Activated gamma-delta T cell treated with Interleukin-2 at 50 U/mL for 16 hours (primary cell): ENCODE measurements at regions not wholly inside any gene's neighbourhood (a gene's known extent, or its start where the extent isn't known, plus 50 kb on each side); places are given as distances from the start of the nearest gene placed in this dataset.

ENCODE experiments used
- DNase-seq: peaks from one replicate; pipeline ENCODE4 v3.0.0-alpha.2; 2020

DNA sequence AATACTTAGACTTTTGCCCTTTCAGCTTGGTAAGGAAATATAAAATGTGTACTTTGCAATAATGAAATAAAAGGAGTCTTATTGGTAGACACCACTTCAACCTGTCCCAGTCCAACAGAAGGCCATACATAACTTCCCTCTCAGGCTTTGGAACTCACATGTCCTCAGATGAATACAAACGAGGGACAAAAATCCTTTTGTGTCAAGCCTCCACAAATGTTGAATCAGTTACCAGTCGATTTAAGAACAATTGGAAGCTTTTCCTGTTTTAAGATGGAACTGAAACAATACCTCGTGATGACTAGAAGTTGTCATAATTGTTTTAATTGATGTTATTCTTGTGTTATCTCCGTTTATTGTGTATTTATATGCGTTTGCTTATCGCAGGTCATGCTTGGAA lies 385.1 kb upstream of the POU3F3 start:
- DNase-seq = no peak

DNA sequence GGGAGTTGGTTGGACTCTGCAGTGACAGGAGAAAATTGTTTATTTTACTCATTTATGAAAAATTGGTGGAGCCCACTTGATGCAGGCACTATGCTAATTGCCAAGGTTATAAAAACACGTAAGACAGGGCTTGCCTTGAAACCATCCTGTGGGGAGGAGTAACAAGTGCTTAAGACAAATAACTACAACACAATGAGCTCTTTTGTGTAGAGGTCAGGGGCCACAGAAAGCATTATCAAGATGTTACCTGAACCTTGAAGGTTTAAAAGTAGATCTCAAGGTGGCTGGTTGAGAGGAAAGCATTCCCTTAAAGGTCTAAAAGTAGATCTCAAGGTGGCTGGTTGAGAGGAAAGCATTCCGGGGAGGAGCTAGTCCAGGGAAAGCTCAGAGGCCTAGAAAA lies 381.8 kb upstream of the POU3F3 start:
- no peak for DNase-seq

DNA sequence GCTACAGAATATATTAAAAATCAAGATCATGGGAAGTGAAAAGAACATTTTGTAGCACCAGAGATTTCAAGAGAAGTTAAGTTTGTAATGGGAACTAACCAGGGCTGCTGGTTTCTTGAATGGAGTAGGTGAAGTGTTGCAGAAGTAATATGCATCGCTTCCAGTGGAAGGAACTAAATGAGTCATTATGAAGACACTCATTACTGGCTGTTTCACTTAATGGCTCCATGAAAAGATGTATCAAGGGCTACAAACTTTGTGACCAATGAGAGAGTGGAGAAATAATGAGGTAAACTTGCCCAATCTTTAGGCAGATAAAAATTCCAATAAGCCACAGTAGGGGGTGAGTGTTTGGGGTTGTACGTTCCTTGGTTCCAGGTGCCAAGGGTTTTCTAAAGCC lies 380.4 kb upstream of the POU3F3 start:
- no peak for DNase-seq

DNA sequence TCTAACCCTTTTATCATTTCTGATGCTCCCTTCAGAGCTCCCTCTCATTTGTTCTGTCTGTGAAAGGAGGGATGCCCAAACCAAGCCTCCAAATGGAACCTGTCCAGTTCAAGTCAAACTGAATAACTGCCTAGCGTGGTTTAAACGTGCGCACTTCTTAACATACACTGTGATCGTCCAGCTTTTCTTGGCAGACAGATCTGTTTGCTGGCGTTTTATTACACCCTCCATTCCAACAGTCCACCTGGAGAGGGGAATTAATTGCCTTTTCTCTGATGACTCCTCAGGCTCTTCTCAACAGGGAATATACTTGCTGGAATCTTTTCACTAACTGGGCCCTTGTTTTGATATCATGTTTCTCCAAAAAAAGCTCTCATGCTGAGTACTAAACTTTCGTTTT lies 379.2 kb upstream of the POU3F3 start:
- DNase-seq = no peak

DNA sequence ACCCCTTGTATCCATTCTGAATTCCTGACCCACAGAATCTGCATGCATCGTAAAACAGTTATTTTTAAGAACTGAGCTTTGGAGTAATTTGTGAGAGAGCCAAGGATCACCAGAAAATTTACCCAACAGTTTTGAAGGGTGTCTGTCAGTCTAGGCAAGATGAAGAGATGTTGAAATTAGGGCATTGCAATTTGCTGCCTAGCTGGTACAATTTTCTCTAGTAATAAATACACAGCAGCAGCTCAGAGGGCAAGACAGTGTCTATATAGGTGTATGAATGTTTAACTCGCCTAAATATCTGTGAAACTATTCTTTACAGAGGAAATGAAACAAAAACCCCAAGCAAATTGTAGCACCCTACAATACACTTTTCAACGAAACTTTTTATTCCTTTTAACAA lies 377.8 kb upstream of the POU3F3 start:
- DNase-seq = no peak

DNA sequence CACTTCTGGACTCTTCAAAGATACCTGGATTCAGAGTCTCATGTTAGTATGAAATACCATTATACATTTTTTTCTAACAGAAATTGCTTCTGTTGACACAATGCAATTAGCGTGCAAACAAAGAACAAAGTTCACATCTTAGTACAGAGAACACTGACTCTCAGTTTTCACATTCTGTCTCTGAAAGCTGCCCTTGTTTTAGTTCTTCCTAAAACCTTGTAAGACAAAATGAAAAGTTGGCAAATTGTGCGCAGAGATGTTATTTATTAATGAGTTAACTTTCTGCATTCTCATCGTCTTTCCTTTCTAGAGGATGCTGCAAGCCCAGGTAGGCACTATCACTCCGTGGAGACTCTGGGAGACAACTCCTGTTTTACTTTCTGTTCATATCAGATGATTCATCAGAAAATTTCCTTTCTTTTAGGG lies 377.3 kb upstream of the POU3F3 start:
- DNase-seq = no peak

DNA sequence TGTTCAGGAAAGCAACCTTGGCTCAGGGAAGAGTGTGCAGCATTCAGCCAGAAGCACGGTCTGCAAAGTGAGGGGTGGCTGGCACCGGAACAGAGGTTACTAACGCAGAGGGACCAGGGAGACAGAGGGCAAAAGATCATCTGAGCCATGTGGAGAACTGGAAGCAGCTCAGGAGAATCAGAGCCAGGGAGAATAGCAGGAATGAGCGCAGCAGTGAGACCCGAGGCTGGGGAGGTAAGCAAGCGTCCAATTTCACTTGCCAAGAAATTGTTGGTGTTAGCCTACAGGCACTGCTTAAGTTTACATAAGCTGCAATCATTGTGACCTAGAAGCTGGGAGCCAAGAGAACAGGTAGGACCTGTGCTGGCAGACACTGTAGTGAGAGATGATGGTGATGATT lies 372.6 kb upstream of the POU3F3 start:
- no peak for DNase-seq

DNA sequence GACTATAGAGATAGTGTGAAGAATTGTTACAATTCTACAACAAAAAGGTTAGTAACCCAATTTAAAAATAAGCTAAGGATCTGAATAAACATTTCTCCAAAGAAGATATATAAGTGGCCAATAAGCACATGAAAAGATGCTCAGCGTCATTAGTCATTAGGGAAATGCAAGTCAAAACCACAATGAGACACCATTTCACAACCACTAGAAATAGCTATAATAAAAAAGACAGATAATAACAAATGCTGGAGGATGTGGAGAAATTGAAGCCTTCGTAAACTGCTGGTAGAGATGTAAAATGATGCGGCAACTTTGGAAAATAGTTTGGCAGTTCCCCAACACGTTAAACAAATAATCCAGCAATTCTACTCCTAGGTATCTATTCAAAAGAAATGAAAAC lies 366.5 kb upstream of the POU3F3 start:
- no peak for DNase-seq

DNA sequence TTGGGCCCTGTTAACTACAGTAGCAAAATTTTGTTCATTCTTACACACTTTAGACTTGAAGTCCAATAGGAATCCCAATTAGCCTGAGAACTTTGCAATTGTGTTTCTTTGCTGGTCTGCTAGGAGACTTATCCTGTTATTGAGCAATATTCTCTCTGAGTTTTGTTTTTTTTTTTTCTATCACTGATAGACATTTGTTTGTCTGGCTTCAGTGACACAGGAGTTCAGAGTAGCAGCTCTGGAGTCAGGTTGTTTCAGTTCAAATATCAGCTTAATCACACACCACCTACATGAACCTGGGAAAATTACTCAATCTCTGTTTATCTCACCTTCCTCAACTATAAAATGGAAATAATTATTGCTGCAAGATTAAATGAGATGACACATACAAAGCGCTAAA lies 360.2 kb upstream of the POU3F3 start:
- no peak for DNase-seq

DNA sequence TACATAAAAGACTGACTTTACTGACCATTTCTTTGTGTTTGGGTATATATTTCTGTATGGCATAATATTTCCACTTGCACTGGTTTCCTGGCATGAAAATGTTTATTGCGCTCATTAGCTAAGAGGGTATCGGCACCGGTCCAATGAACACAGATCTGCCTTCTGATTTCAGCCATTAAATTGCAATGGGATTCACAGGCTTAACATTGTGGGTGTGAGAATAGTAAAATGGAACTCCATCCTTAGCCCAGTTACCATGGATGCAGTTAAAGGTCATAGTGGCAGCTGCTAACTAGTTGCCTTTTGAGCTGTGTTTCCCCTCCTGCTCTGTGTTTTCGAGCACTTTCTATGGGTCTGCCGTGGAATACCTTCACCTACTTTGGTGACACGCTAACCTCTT lies 352.6 kb upstream of the POU3F3 start:
- DNase-seq = no peak

DNA sequence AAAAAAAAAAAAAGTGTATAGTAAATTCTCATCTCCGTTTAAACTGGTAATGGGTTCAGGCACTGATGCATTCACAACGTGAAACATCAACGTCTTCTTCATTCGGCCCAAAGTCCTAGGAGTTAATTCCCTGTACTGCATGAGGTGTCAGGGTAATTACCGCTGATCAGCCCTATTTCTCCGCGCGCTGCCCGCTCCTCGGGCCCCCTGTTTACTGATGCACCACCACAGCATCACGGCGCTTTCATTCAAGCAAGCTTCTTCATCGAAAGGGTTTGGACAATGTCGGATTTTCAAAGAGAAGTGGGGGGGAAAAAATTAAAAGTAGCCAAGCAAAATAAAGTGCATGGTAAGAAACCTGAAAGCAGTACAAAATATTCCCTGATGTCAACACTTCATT lies 352.0 kb upstream of the POU3F3 start:
- DNase-seq = no peak

DNA sequence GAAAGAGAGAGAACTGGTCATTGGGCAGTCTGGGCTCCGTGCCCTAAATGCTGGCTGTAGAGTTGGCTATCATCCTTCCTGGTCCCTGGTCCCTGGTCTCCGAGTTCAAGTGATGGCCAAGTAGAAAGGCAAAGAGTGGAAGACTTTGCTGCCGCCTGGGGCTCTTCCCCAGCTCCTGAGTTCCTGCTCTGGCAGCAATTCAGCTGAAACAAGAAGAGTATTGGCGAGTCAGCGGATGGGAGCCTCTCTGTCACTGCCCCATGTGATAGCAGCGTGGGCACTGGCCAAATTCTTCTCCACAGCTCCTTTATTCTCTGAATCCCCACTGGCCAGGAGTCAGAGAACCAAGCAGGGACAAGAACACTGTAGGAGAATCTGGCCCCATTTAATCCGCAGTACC lies 351.0 kb upstream of the POU3F3 start:
- no peak for DNase-seq

DNA sequence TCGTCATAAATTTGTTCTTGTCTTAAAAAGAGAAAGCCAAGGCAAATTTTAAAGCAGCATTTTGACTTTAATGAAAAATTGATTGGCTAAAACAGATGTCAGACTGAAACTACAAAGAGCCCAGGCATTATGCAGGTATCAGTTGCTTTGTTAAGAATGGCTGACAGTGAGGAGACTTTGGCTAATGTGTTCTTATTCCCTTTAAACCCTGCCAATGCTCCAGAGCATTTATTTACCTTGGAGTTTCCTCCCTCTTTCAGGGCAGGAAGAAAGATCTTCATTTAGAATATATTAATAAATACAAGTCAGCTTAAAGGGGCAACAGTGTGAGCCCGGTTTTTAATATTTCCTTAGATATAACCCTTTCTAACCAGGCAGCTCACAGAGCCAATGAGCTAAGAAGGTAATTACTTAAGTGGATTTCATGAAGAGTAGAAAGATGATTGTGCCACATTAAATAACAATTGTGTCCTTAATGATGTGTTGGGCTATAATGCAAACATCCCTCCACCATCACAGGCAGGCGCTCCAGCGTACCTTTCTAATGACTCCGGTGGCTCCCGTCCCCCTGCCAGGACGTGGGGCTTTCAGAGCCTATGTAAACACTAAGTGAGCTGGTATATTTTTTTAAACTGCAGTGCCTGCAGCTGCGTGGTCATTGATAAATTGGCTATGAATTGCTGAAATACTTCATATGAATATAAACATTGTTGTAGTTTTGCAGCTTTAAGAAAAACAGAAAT lies 349.4 kb upstream of the POU3F3 start:
- DNase-seq = no peak

DNA sequence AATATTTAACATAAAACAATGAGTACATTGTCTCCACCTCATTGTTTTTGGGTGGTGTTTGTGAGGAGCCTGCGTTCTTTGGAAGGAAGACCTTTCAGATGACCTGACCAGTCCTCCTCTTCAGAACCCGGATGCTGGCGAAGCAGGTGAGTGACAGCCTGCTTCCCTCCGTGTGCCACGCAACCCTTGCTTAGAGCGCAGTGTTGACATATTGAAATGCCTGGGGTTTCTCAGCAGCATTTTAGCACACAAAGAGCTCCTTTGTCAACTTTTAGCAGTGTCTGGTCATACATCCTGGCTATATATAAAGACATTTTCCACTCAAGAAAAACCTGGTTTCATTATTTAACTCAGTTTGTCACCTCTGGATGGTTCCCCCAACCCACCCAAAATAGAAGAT lies 335.7 kb upstream of the POU3F3 start:
- no peak for DNase-seq

DNA sequence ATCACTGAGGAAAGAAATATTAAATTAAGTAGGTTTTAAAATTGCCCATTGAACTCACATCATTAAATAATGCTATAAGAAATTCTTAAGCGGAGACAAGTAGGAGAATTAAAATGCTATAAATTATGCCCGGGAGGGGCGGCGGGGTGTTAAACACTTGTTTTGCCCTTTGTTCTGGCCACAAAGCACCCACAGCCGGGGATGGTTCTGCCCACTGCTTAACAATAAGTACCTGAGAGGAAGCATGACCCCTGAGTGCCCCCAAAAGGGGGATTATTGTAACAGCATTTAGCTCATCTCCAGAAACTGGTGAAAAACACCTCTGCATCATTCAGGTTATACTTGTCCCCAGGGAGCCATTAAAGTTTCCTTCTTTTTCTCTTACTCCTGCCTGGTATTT lies 332.7 kb upstream of the POU3F3 start:
- no peak for DNase-seq

DNA sequence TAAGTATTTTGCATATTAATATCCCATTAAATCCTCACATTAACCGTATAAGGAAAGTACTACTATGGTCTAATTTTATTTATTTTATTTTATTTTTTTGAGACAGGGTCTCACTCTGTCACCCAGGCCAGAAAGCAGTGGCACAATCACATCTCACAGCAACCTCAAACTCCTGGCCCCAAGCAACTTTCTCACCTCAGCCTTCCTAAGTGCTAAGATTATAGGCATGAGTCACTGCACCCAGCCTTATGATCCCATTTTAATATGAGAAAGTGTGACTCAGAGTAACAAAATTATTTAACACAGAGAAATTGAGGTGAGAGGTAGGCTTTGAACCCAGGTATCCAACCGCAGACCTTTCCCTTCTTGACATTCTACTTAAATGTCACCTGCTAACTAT lies 330.0 kb upstream of the POU3F3 start:
- no peak for DNase-seq

DNA sequence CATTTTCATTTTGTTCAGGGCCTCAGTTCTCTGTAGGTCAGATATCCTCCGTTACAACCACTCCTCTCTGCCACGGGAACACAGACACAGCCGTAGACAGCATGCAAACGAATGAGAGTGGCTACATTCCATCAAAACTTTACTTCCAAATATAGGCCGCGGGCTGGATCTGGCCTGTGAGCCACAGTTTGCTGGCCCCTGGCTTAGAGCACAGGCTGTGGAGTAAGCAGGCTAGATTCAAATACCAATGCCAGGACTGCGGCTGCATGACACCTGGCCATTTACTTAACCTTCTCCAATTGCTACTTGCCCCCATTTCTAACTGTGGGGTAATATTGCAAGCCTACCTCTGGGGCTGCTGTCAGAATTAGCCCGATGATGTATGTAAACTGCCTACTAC lies 325.8 kb upstream of the POU3F3 start:
- no peak for DNase-seq

DNA sequence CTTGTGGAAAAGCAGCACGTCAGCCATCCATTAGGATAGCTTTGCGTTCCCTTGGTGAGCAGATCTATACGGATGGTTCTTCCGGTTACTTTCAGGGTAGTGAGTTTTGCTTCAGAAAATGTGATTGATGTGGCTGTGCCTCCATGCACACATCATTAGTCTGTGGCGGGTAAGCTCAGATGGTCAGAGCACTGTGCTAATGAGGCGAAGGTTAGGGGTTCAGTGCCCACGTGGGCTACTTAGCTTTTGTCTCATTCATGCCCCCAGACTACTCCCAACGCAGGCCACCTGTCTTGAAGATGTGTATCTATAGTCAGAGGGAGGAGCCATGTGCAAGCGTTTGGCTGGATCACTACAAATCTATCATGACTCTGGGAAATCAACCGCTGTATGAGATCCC lies 322.8 kb upstream of the POU3F3 start:
- DNase-seq = no peak

DNA sequence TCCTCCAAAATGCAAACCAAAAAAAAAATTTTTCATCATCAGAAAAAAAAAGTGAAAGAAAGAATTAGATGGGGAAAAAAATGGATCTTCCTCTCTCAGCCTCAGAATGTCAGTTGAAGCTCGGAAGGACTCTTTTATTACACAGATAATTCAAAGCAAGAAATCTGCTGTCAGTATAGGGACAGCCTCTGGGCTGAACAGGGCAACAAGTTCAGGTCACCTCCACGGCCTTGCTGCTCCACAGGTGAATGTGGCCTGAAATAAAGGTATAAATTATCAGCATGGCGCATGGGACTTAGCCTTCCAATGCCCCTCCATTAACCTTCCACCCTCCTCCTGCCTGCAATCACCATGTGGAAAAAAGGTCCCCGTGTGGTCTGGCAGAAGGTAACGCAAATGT lies 316.8 kb upstream of the POU3F3 start:
- DNase-seq = no peak

DNA sequence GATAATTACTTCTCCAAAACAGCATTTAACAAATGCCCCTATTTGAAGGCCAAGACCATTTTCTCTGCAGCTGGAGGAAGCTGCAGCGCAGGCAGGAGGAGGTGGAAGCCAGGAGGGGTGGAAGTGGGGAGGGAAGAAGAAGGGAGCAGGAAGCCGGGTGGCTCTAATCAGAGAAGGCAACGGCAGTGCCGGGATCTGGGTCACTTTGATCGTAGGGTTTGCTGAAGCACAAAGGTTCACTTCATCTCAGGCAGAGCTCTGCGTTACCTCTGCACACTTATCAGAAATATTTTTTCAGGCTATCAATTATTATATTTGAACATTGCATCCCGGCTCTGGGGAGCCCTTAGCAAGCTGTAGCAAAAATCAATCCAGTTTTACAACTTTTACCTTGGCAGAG lies 315.8 kb upstream of the POU3F3 start:
- DNase-seq = no peak

DNA sequence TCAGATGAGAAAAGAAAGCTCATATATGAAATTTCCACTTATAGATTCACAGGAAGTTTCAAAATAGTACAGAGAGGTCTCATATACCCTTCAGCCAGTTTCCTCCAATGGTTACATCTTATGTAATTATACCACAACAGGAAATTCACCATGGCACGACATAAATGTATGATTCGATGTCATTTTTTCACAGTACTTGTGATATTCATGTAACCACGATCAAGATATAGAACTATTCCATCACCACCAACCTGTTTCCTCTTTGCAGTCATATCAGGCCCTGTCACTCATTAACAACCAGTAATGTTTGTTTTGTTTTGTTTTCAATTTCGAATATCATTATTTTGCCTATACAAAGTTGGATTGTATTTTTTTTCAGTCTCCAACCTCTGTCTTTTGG lies 314.3 kb upstream of the POU3F3 start:
- DNase-seq = no peak

DNA sequence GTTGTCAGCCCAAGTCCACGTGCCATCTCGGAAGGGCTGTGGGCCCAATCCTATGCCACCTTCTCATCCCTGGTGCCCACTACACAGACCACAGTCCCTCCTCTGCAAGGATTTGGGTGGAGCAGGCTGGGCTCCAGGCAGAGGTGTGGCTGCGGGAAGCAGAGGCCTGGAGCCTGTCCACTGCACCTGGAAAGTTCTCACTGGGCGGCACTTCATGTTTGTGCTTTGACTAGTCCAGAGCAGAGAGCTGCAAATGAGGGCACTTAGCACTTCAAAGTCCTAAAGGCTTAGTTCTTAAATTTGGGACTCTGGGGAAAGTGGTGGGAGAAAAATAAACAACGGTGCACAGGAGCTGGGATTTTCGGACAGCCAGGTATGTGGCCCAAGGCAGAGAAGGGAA lies 308.9 kb upstream of the POU3F3 start:
- no peak for DNase-seq

DNA sequence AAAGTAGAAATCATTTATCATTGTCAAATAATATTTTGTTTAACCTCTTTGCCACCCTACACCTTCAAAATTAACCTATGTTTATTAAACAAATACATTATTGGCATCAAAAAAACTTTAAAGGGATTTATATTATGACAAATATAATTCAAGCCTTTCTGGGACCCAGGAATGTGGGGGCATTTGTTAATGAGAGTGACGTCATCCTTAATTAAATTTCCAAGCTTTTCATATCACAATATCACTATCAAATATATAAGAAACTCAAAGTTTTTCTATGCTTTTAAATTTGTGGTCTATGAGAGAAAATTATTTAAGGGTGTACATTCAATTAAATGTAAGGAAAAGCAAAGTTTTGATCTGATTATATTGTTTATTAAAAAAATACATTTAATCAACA lies 307.4 kb upstream of the POU3F3 start:
- DNase-seq = no peak

DNA sequence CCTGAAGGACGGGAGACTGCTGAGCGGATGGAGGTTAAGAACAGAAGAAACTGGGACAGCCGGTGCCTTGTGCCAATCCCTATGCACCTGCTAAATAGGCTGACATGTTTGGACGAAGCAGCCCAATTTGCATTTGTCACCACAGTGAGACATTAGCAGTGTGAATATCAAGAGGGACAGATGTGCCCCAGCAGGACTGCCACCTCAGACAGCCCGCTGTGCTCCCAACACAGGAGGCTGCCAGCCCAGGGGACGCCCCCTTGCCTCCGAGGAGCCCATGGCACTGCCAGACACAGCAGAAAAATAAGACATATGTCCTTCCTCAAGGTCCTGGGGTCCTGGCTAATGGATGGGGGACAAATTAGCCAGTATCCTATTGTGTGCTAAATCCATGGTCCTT lies 306.7 kb upstream of the POU3F3 start:
- DNase-seq = no peak

DNA sequence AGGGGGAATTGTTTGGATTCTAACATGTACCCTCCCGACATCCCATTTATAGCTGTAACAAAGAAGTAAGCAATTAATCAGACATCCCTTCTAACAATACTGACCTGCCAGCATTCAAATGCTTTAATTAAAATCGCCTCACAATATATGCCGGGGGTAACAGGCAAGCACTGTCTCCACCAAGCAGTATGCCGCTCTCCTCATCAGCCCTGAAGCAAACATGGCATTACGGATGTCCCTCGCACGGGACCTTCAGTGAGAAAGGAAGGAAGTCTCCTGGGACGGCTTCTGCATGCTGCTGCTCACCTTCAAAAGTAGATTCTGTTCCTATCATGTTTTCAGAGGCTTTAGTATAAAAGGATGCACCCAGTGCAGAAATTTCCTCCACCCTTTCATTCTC lies 292.7 kb upstream of the POU3F3 start:
- DNase-seq = no peak

DNA sequence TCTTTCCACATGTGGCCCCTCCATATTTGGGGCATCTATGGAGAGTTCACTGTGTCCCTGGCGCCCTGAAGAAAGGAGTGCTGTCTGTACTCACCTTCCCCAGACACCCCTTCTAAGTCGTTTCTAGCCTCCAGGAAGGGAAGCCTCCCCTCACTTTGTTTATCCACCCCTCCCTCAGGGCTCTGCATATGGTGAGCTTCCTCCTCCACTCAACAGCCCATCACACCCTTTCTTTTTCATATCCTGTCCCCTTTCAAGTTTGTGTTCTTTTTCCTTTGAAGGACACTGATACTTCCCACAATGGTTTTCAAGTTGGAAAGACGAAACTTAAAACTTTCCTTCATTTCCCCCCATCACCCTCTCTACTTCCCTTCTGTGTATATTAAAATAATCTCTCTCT lies 291.4 kb upstream of the POU3F3 start:
- DNase-seq = no peak
